Nephron (organoid): ENCODE measurements at regions not wholly inside any gene's neighbourhood (a gene's known extent, or its start where the extent isn't known, plus 50 kb on each side); places are given as distances from the start of the nearest gene placed in this dataset.
"Not testable (repeated sequence)": the region's sequence is repeated elsewhere in the genome, so short reads cannot be mapped to it uniquely, and the experiment has no call there.

Source experiments
- H3K27ac Mint-ChIP-seq, 3 experiments: 2 replicates each; pipeline ENCODE4 v1.8.0; 2020; ENCODE audit warnings: mixed read lengths in 3 of 3, mild to moderate bottlenecking in 2 of 3, moderate library complexity in 1 of 3
- H3K27me3 Mint-ChIP-seq: 2 replicates; pipeline ENCODE4 v1.8.0; 2021; ENCODE audit warnings: low read depth, mild to moderate bottlenecking, moderate library complexity, mixed read lengths
- H3K36me3 Mint-ChIP-seq: 2 replicates; pipeline ENCODE4 v1.8.0; 2020; ENCODE audit warnings: low read depth, mixed read lengths
- H3K4me1 Mint-ChIP-seq: 2 replicates; pipeline ENCODE4 v1.8.0; 2020; ENCODE audit warnings: mixed read lengths
- H3K4me3 Mint-ChIP-seq, 3 experiments: 2 replicates each; pipeline ENCODE4 v1.8.0; 2020; ENCODE audit warnings: mild to moderate bottlenecking in 3 of 3, mixed read lengths in 3 of 3, moderate library complexity in 2 of 3
- H3K9me3 Mint-ChIP-seq: 2 replicates; pipeline ENCODE4 v1.8.0; 2020; ENCODE audit warnings: mixed read lengths
- CTCF ChIP-seq, 3 experiments: fragments of 200-600 bp; sonication (generic); IDR thresholded peaks; one replicate each; pipeline ENCODE4 v1.5.0; 2021; ENCODE audit warnings: antibody characterized with exemption in 3 of 3; ENCODE audit not compliant: unreplicated experiment in 3 of 3

GRCh38 chr1:119245881-119246280 lies 105.4 kb upstream of the WARS2 start:
- no peak for TF ChIP-seq CTCF (IDR thresholded peaks at IDR 0.05; ENCODE audit: unreplicated experiment in 3 of 3)
- H3K27me3 Mint-ChIP-seq, result peaks cover 3% of the 10 kb centered on the region
- H3K27ac Mint-ChIP-seq, result no peak overlapping the region
- H3K9me3 Mint-ChIP-seq, result no peaks in the 10 kb centered on the region
- H3K36me3 Mint-ChIP-seq, result no peaks in the 10 kb centered on the region
- no peak overlapping the region for H3K4me3 Mint-ChIP-seq
- no peaks in the 10 kb centered on the region for H3K4me1 Mint-ChIP-seq

GRCh38 chr1:119249283-119249682 lies 108.8 kb upstream of the WARS2 start:
- no peak overlapping the region for H3K4me3 Mint-ChIP-seq
- no peak for TF ChIP-seq CTCF (IDR thresholded peaks at IDR 0.05; ENCODE audit: unreplicated experiment in 3 of 3)
- no peaks in the 10 kb centered on the region for H3K36me3 Mint-ChIP-seq
- H3K27me3 Mint-ChIP-seq, result peaks cover 3% of the 10 kb centered on the region
- no peaks in the 10 kb centered on the region for H3K4me1 Mint-ChIP-seq
- no peak overlapping the region for H3K27ac Mint-ChIP-seq
- H3K9me3 Mint-ChIP-seq, result no peaks in the 10 kb centered on the region

GRCh38 chr1:119250299-119250698 lies 109.8 kb upstream of the WARS2 start:
- TF ChIP-seq CTCF (IDR thresholded peaks at IDR 0.05; ENCODE audit: unreplicated experiment in 3 of 3), result no peak
- Mint-ChIP-seq H3K9me3 (no peaks in the 10 kb centered on the region), H3K4me1 (no peaks in the 10 kb centered on the region), H3K4me3 (no peak overlapping the region), H3K36me3 (no peaks in the 10 kb centered on the region), H3K27ac (no peak overlapping the region), H3K27me3 (peaks cover 3% of the 10 kb centered on the region)

GRCh38 chr1:119251751-119252150 lies 111.3 kb upstream of the WARS2 start:
- TF ChIP-seq CTCF (IDR thresholded peaks at IDR 0.05; ENCODE audit: unreplicated experiment in 3 of 3), result no peak
- no peaks in the 10 kb centered on the region for H3K4me1 Mint-ChIP-seq
- no peak overlapping the region for H3K27ac Mint-ChIP-seq
- H3K36me3 Mint-ChIP-seq, result no peaks in the 10 kb centered on the region
- no peak overlapping the region for H3K4me3 Mint-ChIP-seq
- peaks cover 3% of the 10 kb centered on the region for H3K27me3 Mint-ChIP-seq
- no peaks in the 10 kb centered on the region for H3K9me3 Mint-ChIP-seq

- Mint-ChIP-seq H3K4me1 (no peaks in the 10 kb centered on the region), H3K27ac (no peak overlapping the region), H3K4me3 (no peak overlapping the region), H3K36me3 (no peaks in the 10 kb centered on the region), H3K9me3 (peaks cover 3% of the 10 kb centered on the region), H3K27me3 (peaks cover 3% of the 10 kb centered on the region)
- no peak for TF ChIP-seq CTCF (IDR thresholded peaks at IDR 0.05; ENCODE audit: unreplicated experiment in 3 of 3)
Observed at GRCh38 chr1:119253366-119253765, 112.9 kb upstream of the WARS2 start.

- Mint-ChIP-seq H3K4me3 (no peak overlapping the region), H3K4me1 (no peaks in the 10 kb centered on the region)
Observed at GRCh38 chr1:119254067-119254720, 113.7 kb upstream of the WARS2 start.

GRCh38 chr1:119256089-119256488 lies 112.5 kb upstream of the HAO2 start:
- H3K4me3 Mint-ChIP-seq, H3K36me3 Mint-ChIP-seq, H3K4me1 Mint-ChIP-seq, H3K27ac Mint-ChIP-seq, H3K9me3 Mint-ChIP-seq, H3K27me3 Mint-ChIP-seq: not testable (repeated sequence)

More at GRCh38 chr1:119254067-119254720, 113.7 kb upstream of the WARS2 start:
- peaks cover 3% of the 10 kb centered on the region for H3K9me3 Mint-ChIP-seq
- peaks cover 3% of the 10 kb centered on the region for H3K27me3 Mint-ChIP-seq
- H3K36me3 Mint-ChIP-seq, result no peaks in the 10 kb centered on the region
- TF ChIP-seq CTCF (IDR thresholded peaks at IDR 0.05; ENCODE audit: unreplicated experiment in 3 of 3), result no peak
- H3K27ac Mint-ChIP-seq, result no peak overlapping the region
